ENCODE measurements at regions not wholly inside any gene's neighbourhood (a gene's known extent, or its start where the extent isn't known, plus 50 kb on each side); places are given as distances from the start of the nearest gene placed in this dataset.
"Not testable (repeated sequence)": the region's sequence is repeated elsewhere in the genome, so short reads cannot be mapped to it uniquely, and the experiment has no call there.

DNA sequence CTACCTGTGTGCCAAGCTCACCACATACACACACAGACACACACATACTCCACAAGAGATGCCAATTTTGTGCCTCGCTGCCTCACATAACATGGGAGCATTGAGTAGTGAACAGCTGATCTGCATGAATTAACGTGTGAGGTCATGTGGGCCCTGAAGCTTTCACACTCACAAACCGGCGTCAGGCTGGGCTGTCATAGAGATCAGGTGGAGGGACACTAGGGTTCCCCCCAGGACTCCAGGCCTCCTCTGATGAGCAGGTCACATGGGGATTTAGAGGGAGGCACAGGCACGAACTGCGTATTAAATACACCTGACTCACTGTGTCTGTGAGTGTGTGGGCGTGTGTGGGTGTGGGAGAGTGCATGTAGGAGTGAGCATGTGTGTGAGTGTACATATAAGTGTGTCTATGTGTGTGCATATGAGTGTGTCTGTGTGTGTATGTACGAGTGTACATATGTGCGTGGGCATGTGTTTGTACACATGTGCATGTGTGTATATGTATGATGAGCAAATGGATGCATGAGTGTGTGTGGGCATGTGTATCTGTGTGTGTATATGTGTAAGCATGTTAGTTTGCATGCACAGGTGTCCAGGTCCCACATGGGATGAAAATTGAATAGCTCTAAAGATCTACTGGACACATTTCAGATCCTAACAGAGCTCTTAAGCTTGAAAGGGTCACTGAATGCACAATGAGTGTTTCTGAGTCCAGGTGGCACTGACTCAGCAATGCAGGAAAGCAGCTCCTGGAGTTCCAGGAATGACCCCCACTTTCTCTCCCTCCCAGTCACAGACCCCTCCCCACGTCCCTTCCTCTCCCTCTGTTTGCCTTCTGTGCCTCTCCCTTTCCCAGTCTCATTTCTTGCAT is 336.6 kb downstream of the PREX1 start:
- no peak for DNase-seq (ENCODE audit: low read depth)

DNA sequence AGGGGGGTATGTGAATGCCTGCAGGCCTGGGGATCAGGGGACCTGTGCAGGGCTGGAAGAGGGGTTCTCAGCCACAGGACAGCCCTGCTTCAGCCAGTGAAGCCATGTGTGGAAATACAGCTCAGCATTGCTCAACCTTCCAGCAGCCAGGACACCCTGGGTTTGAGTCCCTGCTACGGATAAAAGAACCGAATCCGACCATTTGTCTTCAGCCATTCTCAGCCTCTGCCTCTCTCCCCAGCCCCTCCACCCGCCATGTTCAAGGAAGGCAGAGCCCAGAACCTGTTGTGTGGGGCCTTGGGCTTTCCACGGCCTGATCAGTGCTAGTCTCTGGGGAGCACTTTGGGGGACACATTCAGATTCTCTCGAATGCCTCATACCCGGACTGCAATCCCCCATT is 337.5 kb downstream of the PREX1 start:
- not testable (repeated sequence) for DNase-seq (ENCODE audit: low read depth)

DNA sequence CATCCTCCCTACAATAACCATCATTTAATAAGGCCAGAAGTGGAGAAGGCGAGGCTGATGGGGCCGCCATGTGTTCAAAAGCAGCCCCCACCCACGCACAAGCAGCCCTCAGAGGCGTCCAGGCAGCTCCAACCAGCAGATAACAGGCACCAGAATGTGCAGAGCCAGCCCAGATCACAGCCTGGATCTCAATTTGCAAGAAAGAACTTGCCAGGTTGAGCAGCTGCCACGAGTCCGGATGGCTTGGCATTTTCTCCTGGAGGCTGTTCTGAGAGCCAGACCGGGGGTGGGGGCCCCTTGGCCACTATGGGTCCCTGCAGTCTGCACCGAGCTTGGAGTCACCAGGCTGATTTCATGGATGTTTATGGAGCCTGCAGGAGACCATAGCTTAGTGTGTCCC is 338.1 kb downstream of the PREX1 start:
- DNase-seq (ENCODE audit: low read depth) = no peak

DNA sequence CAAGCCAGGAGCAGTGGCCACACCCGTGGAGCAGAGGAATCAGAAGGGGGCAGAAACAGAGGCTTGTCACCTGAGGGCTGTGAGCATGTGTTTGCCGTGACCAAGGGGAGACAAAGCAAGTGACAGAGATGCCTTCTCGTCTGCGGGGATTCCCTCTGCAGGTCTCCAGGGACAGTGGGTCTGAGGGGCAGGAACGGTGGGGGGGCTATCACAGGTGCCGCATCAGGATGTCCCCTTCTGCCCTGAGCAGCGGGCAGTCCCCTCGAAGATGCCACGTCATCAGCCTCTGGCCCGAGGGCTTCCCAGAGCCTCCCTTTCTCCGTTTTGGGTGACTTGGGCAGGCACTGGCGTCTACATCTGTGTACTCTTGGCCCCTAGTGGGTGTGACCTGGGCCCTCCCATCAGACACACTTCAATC is 338.7 kb downstream of the PREX1 start:
- DNase-seq (ENCODE audit: low read depth) = no peak

DNA sequence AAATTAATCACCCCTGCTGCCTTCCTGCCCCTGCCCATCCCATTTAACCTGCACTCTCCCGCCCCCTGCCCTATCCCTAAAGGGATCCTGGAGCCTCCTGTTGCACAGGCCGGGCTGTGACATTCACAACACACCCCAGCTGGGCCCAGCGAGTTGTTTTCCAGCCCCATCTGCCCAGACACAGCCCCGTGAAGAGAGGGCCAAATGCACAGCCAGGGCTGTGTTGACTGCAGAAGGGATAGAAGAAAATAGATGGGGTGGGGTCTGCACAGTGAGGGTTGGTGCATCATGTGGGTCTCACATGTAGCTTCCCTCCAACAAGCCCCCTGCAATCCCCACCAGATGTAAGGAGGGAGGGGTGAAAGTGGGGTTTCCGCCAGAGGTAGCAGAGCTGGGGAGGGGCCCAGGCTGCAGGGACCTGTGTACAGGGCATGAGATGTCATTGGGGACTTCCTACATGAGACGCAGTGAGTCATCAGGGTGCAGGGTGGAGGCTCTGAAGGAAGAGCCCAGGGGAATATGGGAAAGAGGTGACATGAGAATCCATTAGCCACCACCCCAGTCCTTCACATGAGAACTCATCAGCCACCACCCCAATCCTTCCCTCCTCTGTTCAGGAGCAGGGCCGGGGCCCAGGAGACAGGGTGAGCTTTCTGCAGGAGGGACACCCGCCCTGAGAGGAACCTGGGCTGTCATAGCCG is 339.3 kb downstream of the PREX1 start:
- DNase-seq (ENCODE audit: low read depth) = not testable (repeated sequence)

DNA sequence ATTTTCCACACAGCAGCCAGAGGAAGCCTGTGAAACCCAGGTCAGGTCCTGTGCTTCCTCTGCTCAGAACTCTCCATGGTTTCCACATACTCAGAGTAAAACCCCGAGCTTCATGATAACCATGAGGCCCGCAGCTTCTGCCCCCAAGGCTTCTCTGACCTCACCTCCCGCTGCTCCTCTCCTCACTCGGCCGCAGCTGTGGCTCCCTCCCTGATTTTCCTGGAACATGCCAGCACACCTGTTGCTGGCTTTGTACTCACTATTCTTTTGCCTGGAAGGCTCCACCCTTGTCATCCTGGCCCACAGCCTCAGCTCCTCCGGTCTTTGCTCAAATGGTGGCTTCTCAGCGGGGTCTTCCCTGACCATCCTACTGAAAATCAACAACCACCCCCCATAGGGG is 341.7 kb downstream of the PREX1 start:
- DNase-seq (ENCODE audit: low read depth) = no peak

DNA sequence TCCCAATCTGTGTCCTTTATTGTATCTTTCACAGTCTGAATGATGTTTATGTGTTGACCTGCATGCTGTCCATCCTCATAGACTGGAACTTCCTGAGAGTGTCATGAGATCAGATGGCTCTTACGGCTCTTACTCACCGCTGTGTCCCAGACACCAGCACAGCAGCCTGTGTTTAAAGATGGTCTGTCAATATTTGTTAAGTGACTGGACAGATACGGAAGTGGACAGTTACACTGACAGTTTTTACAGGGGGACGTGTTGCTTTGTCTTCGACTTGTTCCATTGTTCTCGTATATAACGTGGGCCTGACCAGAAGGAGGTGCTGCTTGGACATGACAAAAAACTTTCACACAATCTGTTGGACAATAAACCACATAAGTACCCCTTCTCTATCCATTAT is 342.6 kb downstream of the PREX1 start:
- DNase-seq (ENCODE audit: low read depth) = not testable (repeated sequence)

DNA sequence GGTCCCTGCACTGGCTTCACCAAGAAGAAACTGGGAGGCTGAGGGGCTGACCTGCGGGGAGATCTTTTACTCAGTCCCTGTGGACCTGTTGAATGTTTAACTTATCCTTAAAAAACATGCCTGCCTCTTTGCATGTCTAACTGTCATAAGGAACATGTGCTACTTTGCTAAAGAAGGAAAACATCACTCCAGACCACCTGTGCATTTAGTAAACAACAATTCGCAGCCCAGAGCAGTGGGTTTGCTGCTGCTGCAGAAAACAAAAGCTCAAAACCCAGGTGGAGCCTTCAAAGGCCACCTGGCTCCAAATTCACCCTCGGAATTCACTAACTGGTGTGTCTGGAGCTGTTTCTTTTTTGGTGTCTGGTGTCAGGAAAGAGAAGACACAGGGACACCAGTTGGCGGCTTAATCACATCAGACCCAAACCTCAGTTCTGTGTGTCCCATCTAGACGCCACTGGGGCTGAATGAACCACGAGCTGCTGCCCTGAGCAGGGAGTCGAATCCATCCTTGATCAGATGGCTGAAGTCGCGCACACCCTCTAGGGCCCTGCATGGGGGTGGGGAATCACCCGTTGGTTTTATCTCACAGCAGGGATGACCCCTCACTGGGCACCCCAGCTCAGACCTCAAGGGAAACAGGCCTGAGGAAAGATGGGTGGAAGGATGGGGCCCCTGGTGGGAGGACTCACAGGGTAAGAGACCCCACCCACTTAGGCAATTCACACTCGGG is 344.3 kb downstream of the PREX1 start:
- no peak for DNase-seq (ENCODE audit: low read depth)

DNA sequence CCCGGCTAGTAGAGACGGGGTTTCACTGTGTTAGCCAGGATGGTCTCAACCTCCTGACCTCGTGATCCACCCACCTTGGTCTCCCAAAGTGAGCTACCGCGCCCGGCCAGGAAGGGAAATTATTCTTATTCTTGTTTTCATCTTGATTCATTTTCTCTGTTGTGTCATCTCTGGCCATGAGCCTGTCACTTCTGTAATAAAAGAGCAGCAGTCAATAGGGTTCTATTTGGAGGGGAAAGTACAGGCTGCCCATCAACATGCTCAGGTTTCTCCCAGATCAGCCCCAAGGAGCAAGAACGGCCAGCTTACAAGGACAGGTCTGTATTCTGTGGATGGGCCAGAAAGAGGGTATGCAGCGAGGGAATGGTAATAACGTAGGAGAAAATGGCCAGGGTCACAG is 345.0 kb downstream of the PREX1 start:
- DNase-seq (ENCODE audit: low read depth) = no peak

DNA sequence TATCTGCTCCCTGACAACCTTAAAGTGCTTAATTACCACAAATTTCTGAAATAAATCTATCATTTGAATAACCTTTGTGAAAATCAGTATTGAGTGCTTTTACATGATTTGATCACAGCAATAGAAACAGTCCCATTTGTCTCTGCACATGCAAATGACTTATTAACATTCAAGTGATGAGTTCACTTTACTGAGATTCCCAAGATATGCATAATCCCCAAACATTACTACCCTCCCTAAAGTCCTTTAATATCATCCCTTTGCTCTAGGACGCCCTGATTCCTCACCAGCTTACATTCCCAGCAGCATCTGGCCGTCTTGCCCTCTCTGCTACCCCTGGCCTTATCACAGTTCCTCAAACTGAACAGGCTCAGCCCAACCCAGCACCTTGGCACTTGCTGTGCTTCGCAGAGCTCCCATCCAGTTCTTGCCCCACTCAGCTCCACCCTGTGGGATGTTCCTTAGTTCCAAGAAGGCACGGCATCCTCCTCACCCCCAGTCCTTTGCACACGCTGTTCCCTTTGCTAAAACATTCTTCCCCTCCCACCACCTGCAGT is 347.5 kb downstream of the PREX1 start:
- DNase-seq (ENCODE audit: low read depth) = no peak

DNA sequence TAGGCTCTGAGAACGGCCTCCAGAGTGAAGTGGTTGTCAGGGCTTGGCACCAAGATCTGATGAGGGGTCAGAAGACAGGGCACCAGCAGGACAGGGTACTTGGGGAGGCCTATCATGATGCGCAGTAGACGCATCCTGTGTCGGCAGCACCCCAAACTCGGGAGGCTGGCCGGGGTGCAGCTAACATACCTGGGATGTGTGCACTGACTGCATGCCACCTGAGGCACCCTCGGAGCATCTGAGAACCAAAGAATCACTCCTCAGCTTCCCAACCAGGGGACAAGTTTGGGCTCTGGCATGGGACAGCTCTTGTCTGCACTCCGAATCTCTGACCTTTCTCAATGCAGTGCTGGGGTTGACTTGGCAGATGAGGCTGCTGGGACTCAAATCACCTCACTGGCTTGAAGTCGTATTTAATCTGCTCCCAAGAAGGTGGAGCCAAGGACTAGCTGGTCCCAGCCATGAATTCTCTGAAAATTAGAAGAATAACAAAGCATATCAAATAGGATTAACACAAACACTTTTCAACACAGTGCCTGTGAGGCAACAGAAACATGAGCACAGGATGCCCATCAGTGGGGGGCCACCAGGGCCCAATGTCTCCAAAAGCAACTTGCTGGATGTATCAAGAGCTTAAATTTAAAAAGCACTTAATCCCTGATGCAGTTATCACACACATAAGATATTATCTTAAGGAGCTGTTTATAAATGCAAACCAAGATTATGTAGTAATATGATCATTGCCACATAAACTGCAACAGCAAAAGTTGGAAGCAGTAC is 348.8 kb downstream of the PREX1 start:
- no peak for DNase-seq (ENCODE audit: low read depth)

DNA sequence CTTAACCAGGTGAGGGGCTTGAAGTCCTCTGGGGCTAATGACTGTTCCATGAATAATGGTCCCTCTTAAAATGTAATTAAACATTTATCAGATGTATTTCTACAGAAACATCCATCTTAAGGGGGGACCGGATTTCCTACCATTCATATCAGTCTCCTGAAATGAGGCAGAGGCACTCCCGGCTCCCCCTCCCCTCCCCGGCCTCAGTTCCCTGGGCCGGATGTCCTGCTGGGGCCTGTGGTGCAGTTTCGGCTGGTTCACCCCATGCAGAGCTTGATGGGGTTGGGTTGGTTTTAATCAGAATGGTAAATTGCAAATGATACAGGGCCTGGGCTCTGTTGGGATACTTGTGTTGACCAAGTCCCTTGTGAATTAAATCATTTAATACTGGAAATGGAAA is 349.4 kb downstream of the PREX1 start:
- DNase-seq (ENCODE audit: low read depth) = no peak

DNA sequence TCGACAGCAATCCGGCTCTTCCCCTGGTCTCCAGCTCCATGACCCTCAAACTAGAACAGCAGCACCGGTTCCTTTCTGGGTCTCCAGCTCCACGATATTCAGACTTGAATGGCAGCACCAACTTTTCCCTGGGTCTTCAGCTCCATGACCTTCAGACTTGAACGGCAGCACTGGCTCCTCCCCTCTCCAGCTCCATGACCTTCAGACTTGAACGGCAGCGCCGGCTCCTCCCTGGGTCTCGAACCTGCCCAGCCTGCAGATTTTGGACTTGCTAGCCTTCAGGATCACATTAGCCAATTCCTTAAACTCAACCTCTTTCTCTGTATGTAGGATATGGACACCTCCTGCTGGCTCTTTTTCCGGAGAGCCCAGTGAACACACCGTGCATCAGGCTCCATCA is 350.9 kb downstream of the PREX1 start:
- DNase-seq (ENCODE audit: low read depth) = no peak

DNA sequence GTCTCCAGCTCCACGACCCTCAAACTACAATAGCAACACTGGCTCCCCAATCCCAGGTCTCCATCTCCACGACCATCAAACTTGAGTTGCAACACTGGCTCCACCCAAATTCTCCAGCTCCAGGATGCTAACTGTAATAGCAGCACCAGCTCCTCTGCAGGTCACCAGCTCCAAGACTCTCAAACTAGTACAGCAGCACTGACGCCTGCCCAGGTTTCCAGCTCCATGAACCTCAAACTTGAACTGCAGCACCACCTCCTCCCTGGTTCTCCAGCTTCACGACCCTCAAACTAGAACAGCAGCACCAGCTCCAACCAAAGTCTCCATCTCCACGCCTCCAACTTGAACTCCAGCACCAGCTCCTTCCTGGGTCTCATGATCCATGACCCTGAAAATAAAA is 353.8 kb downstream of the PREX1 start:
- DNase-seq (ENCODE audit: low read depth) = no peak

DNA sequence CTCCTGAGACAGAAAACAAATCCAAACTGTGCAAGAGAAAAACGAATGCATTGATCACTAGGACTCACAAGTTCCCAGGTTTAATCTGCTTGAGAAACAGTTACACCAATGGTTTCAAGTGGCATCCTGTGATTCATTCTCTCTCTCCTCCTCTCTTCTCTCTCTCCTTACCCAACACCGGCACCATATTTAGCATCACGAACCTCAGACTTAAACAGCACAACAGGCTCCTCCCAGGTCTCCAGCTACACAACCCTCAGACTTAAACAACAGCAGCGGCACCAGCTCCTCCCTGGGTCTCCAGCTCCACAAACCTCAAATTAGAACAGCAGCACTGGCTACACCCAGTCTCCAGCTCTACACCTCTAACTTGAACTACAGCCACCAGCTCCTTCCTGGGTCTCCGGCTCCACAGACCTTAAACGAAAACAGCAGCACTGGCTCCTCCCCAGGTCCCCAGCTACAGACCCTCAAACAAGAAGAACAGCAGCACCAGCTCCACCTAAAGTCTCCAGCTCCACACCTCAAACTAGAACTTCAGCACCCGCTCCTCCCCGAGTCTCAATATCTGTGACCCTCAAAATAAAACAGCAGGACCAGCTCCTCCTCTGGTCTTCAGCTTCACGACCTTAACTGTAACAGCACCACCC is 355.9 kb downstream of the PREX1 start:
- no peak for DNase-seq (ENCODE audit: low read depth)

DNA sequence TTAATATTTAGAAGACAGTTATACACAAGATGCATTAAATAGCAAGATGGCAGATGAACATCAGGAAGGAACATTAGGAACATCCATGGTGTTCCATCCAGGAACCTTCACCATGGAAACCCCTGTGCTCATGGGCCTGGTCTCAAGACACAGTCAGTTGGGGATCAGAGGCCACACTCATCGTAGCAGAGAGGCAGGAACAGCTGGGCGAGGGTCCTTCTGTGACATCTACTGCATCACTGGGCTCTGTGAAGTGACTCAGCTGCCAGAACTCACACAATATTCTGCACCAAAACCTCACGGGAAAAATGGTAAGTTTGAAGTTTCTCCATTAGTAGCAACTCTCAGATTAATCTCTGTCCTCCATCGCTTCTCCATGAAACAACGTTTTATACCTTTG is 356.6 kb downstream of the PREX1 start:
- no peak for DNase-seq (ENCODE audit: low read depth)

DNA sequence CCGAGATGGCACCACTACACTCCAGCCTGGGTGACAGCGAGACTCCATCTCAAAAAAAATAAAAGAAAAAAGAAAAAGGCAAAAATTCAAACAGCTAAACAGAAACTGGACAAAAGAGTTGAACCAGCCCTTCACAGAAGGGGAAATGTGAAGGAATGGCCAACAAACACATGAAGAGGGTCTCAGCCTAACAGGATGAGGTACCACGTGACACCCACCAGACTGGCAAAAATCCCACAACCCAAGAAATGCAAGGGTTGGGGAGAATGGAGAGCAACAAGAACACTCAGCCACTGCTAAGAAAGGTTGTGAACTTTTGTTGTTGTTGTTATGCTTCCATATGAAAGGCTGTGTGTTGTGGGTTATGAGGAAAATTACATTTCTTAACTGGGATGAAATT is 357.7 kb downstream of the PREX1 start:
- DNase-seq (ENCODE audit: low read depth) = no peak

DNA sequence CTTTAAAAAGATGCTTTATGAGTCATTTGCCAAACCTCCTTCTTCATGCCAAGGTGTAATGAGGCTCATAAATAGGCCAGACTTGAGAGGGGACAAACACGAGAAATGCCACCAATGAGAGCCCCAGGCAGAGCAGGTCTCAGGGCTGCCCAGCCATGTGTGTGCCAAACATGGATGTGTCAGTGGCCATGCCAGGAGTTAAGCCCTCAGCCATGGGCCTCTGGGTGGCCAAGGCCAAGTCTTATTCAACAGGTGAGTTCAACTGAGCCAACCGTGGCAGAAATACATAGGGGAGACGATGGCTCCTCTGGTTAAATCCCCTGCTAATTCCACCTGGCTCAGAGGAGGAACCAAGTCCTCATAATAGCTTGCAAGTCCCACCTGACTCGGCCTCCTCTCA is 358.8 kb downstream of the PREX1 start:
- DNase-seq (ENCODE audit: low read depth) = no peak

DNA sequence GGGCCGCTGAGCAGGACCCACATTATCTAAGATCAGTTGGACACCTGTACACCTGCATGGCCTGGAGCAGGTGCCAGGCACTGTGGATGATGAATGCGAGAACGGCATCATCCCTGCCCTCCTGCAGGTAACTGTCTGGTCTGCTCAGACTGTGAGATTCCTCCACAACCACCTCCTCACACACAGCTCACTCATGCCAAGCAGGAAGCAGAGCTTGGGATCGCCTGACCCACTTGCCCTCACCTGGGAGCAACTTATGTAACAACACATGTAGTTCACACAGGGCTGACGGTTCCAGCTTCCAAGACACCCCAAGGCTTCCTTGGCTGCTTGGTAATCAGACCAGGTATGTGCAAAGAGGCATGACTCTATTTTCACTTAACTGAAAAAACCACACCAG is 359.2 kb downstream of the PREX1 start:
- DNase-seq (ENCODE audit: low read depth) = no peak

DNA sequence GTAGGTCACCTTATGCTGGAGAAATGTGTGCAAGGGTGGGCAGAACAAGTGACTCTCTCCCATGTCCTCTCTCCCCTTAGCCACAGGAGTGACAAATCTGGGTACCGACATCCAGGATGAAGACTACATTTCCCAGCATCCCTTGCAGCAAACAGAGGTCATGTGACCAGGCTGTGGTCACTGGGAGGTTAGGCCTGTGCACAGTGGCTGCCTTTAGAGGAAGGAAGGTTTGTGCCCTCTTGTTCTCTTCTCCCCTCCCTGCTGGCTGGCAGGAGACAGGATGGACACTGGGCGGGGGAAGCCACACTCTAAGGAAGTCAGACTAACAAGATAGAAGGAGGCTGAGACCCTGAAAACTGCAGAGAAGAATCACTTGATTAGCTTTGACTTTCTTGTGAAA is 360.2 kb downstream of the PREX1 start:
- no peak for DNase-seq (ENCODE audit: low read depth)

DNA sequence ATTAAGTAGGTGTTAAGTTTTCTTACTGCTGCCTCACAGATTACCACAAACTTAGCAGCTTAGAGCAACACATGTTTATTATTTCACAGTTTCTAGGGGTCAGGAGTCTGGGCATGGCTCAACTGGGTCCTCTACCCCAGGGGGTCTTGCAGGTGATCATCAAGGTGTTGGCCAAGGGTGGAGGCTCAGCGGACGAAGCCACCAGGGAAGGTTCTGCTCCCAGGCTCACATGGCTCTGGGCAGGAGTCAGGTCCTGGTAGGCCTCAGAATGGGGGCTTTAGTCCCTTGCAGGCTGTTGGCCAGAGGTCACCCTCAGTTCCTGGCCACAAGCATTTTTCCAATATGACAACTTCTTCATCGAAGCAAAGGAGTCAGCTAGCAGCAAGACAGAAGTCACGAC is 362.5 kb downstream of the PREX1 start:
- no peak for DNase-seq (ENCODE audit: low read depth)

All from activated T-cell treated with anti-CD3 and anti-CD28 coated beads for 48 hours (primary cell).